ENCODE measurements at regions not wholly inside any gene's neighbourhood (a gene's known extent, or its start where the extent isn't known, plus 50 kb on each side); places are given as distances from the start of the nearest gene placed in this dataset.
"Not testable (repeated sequence)": the region's sequence is repeated elsewhere in the genome, so short reads cannot be mapped to it uniquely, and the experiment has no call there.

DNA sequence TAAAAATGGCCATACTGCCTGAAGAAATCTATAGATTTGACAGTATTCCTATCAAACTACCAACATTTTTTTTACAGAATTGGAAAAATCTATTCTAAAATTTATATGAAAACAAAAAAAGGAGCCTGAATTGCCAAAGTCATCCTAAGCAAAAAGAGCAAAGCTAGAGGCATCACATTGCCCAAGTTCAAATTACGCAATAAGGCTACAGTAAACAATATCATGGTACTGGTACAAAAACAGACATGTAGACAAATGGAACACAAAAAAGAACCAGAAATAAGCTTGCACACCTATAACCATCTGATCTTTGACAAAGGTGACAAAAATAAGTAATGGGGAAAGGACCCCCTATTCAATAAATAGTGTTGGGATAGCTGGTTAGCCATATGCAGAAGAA is 50.2 kb upstream of the THSD7B start:
- H3K27ac ChIP-seq (ENCODE audit: low read length), result no peak overlapping the region
- H3K9me2 ChIP-seq (replicated peaks; ENCODE audit: insufficient read depth, low read length), result no peaks in the 10 kb centered on the region
- no peak for DNase-seq
- no peaks in the 10 kb centered on the region for H3K79me2 ChIP-seq (ENCODE audit: low read length)
- no peaks in the 10 kb centered on the region for H3K27me3 ChIP-seq (ENCODE audit: low read length)
- no peaks in the 10 kb centered on the region for H3K9me3 ChIP-seq (ENCODE audit: low read length)
- H2AFZ ChIP-seq (ENCODE audit: low read length), result no peak overlapping the region
- no peak overlapping the region for H3K4me2 ChIP-seq (ENCODE audit: low read depth, low read length, poor library complexity, severe bottlenecking)
- H3K9ac ChIP-seq (ENCODE audit: low read length), result no peak overlapping the region
- H4K20me1 ChIP-seq (ENCODE audit: insufficient read depth, low read depth, low read length), result no peaks in the 10 kb centered on the region
- H3K4me1 ChIP-seq (ENCODE audit: low read length), result no peaks in the 10 kb centered on the region
- no peak overlapping the region for H3K4me3 ChIP-seq (ENCODE audit: low read length)
- no peaks in the 10 kb centered on the region for H3K36me3 ChIP-seq (ENCODE audit: insufficient read depth, low read length)

DNA sequence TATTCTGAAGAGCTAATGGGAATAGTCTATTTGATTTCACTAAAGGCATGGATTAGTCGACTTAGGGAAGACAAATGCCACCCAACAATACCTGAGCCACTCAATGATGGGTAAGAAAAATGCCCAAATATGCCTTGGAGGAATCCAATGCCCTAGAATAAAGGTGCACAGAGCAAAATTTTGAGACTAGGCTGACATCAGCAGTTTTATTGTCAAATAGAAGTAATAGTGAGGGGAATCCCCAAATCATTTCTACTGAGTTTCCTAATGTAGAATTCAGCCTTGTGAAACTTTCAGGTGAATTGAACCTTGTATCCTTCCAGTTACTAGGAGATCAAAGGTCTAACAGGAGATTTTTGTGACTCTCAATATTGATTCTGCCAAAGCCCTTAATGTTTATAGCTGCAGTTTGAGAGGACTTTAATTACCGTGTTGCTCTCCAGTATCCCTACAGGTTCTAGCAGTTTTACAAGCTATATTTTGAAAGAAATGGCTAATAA is 50.8 kb upstream of the THSD7B start:
- no peak for DNase-seq
- H3K79me2 ChIP-seq (ENCODE audit: low read length), result no peaks in the 10 kb centered on the region
- H3K9ac ChIP-seq (ENCODE audit: low read length), result no peak overlapping the region
- no peak overlapping the region for H3K4me2 ChIP-seq (ENCODE audit: low read depth, low read length, poor library complexity, severe bottlenecking)
- no peaks in the 10 kb centered on the region for H3K36me3 ChIP-seq (ENCODE audit: insufficient read depth, low read length)
- no peak overlapping the region for H3K4me3 ChIP-seq (ENCODE audit: low read length)
- H2AFZ ChIP-seq (ENCODE audit: low read length), result no peak overlapping the region
- H3K27ac ChIP-seq (ENCODE audit: low read length), result no peak overlapping the region
- no peaks in the 10 kb centered on the region for H4K20me1 ChIP-seq (ENCODE audit: insufficient read depth, low read depth, low read length)
- H3K9me3 ChIP-seq (ENCODE audit: low read length), result no peaks in the 10 kb centered on the region
- H3K27me3 ChIP-seq (ENCODE audit: low read length), result no peaks in the 10 kb centered on the region
- H3K9me2 ChIP-seq (replicated peaks; ENCODE audit: insufficient read depth, low read length), result no peaks in the 10 kb centered on the region
- H3K4me1 ChIP-seq (ENCODE audit: low read length), result no peaks in the 10 kb centered on the region

DNA sequence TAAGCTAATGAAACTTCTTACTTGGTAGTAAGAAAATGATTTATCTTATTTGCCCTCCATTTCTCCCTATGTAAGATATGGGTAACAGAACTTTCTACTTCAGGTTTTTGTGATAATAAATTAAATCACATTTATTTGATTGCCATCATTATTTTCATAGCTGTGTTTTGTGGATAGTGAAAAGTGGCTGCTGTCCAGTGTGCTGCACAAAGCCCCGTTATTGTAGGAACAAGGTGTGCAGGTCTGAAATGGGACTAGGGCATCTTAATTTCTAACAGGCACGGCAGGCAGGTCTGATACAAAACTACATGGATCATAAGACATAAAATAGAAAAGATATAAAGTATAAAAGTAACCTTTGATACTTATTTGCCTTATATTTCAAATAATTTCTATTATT is 51.6 kb upstream of the THSD7B start:
- H3K79me2 ChIP-seq (ENCODE audit: low read length), result no peaks in the 10 kb centered on the region
- H2AFZ ChIP-seq (ENCODE audit: low read length), result no peak overlapping the region
- H3K9me3 ChIP-seq (ENCODE audit: low read length), result no peaks in the 10 kb centered on the region
- H4K20me1 ChIP-seq (ENCODE audit: insufficient read depth, low read depth, low read length), result no peaks in the 10 kb centered on the region
- no peak overlapping the region for H3K9ac ChIP-seq (ENCODE audit: low read length)
- no peak overlapping the region for H3K4me3 ChIP-seq (ENCODE audit: low read length)
- no peaks in the 10 kb centered on the region for H3K36me3 ChIP-seq (ENCODE audit: insufficient read depth, low read length)
- H3K9me2 ChIP-seq (replicated peaks; ENCODE audit: insufficient read depth, low read length), result no peaks in the 10 kb centered on the region
- H3K4me1 ChIP-seq (ENCODE audit: low read length), result no peaks in the 10 kb centered on the region
- H3K4me2 ChIP-seq (ENCODE audit: low read depth, low read length, poor library complexity, severe bottlenecking), result no peak overlapping the region
- no peak overlapping the region for H3K27ac ChIP-seq (ENCODE audit: low read length)
- DNase-seq, result no peak
- H3K27me3 ChIP-seq (ENCODE audit: low read length), result no peaks in the 10 kb centered on the region

DNA sequence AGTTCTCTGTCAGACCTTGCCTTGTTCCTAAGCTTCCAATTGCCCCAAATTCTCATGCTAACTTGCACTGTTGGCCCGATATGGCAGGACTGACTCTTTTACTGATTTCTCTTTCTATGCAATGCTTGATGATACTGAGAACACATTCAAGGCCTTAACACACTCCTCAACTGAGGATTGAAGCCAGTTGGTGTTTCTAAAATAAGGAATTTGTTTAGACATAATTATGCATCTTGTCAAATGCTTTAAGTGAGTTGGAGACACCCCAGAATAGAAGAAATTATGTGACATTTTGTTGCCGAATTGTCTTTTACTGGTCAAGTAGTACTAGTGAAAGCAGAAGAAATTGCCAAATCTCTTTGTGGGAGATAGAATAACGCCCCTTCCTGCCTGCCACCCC is 60.0 kb upstream of the THSD7B start:
- Histone ChIP-seq H3K9ac (ENCODE audit: low read length) (no peak overlapping the region), H2AFZ (ENCODE audit: low read length) (no peak overlapping the region), H3K9me3 (ENCODE audit: low read length) (no peaks in the 10 kb centered on the region), H3K27ac (ENCODE audit: low read length) (no peak overlapping the region), H3K79me2 (ENCODE audit: low read length) (no peaks in the 10 kb centered on the region), H3K4me3 (ENCODE audit: low read length) (no peak overlapping the region), H3K9me2 (replicated peaks; ENCODE audit: insufficient read depth, low read length) (no peaks in the 10 kb centered on the region), H3K27me3 (ENCODE audit: low read length) (no peaks in the 10 kb centered on the region), H3K4me1 (ENCODE audit: low read length) (no peaks in the 10 kb centered on the region), H3K36me3 (ENCODE audit: insufficient read depth, low read length) (no peaks in the 10 kb centered on the region), H3K4me2 (ENCODE audit: low read depth, low read length, poor library complexity, severe bottlenecking) (no peak overlapping the region), H4K20me1 (ENCODE audit: insufficient read depth, low read depth, low read length) (no peaks in the 10 kb centered on the region)
- no peak for DNase-seq

DNA sequence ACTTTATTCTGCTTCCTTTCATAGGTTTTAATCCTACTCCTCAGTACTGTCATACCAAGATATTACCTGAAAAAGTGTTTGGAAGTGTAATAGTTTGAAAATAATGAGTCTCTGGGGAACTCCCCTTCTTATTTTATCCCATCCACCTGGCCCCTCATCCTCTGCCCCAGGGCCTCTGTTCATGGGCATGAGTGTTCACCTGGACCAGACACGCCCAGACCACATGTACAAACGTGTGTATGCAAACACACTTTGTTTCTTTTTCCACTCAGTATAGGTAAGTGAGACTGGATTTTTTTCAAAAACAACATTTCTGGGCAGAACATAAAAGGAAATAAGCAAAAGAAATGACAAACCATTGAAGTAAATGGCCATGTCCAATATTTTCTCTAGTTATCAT is 62.1 kb upstream of the THSD7B start:
- H2AFZ ChIP-seq (ENCODE audit: low read length), result no peak overlapping the region
- H3K4me2 ChIP-seq (ENCODE audit: low read depth, low read length, poor library complexity, severe bottlenecking), result no peak overlapping the region
- H3K9me3 ChIP-seq (ENCODE audit: low read length), result no peaks in the 10 kb centered on the region
- H3K9me2 ChIP-seq (replicated peaks; ENCODE audit: insufficient read depth, low read length), result no peaks in the 10 kb centered on the region
- no peak overlapping the region for H3K4me3 ChIP-seq (ENCODE audit: low read length)
- H4K20me1 ChIP-seq (ENCODE audit: insufficient read depth, low read depth, low read length), result no peaks in the 10 kb centered on the region
- H3K4me1 ChIP-seq (ENCODE audit: low read length), result no peaks in the 10 kb centered on the region
- H3K27me3 ChIP-seq (ENCODE audit: low read length), result no peaks in the 10 kb centered on the region
- no peaks in the 10 kb centered on the region for H3K36me3 ChIP-seq (ENCODE audit: insufficient read depth, low read length)
- DNase-seq, result no peak
- no peak overlapping the region for H3K27ac ChIP-seq (ENCODE audit: low read length)
- no peak overlapping the region for H3K9ac ChIP-seq (ENCODE audit: low read length)
- no peaks in the 10 kb centered on the region for H3K79me2 ChIP-seq (ENCODE audit: low read length)

DNA sequence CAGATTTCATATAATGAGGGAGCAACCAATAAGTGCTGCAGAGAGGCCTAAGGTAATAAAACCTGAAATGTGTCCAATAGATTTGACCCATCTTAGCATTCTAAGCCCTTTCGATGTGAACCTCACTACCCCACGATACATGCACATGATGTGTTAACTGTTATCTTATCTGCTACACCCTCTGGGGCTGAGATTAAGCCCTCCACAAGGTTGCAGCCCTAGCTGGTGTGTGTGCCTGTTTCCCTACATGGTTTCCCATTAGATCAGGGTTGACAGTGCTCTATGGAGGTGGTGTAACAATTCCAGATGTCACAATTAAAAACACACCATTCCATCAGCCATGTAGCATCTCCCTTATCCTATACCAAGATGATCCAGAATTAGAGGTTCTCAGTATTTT is 68.9 kb upstream of the THSD7B start:
- no peak for DNase-seq
- Histone ChIP-seq H3K4me1 (ENCODE audit: low read length) (no peaks in the 10 kb centered on the region), H2AFZ (ENCODE audit: low read length) (no peak overlapping the region), H3K9me3 (ENCODE audit: low read length) (no peaks in the 10 kb centered on the region), H3K4me3 (ENCODE audit: low read length) (no peak overlapping the region), H3K79me2 (ENCODE audit: low read length) (no peaks in the 10 kb centered on the region), H3K36me3 (ENCODE audit: insufficient read depth, low read length) (no peaks in the 10 kb centered on the region), H3K9ac (ENCODE audit: low read length) (no peak overlapping the region), H3K27me3 (ENCODE audit: low read length) (no peaks in the 10 kb centered on the region), H3K9me2 (replicated peaks; ENCODE audit: insufficient read depth, low read length) (no peaks in the 10 kb centered on the region), H4K20me1 (ENCODE audit: insufficient read depth, low read depth, low read length) (no peaks in the 10 kb centered on the region), H3K27ac (ENCODE audit: low read length) (no peak overlapping the region), H3K4me2 (ENCODE audit: low read depth, low read length, poor library complexity, severe bottlenecking) (no peak overlapping the region)

DNA sequence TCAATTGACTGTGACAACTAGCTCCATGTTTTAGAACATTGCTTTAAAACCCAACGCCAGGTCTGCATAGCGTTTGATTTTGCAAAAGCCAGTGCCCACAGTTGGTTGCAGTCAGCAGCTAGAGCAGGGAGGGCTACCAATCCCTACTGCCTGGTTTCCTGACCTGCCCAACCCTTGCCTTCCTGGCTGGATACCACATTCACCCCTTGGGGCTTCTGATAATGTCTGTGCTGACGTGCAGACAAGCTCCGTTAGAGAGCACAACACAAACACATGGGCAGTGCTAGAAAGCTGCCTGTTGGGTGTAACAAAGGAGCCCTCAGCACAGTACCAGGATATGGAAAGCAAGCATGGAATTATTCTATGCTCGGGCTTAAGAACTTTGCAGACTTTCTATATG is 71.4 kb upstream of the THSD7B start:
- no peaks in the 10 kb centered on the region for H3K27me3 ChIP-seq (ENCODE audit: low read length)
- no peak overlapping the region for H3K4me2 ChIP-seq (ENCODE audit: low read depth, low read length, poor library complexity, severe bottlenecking)
- no peaks in the 10 kb centered on the region for H3K36me3 ChIP-seq (ENCODE audit: insufficient read depth, low read length)
- no peaks in the 10 kb centered on the region for H3K9me2 ChIP-seq (replicated peaks; ENCODE audit: insufficient read depth, low read length)
- no peak overlapping the region for H2AFZ ChIP-seq (ENCODE audit: low read length)
- no peak overlapping the region for H3K27ac ChIP-seq (ENCODE audit: low read length)
- no peak for DNase-seq
- no peaks in the 10 kb centered on the region for H3K79me2 ChIP-seq (ENCODE audit: low read length)
- no peaks in the 10 kb centered on the region for H3K4me1 ChIP-seq (ENCODE audit: low read length)
- no peaks in the 10 kb centered on the region for H4K20me1 ChIP-seq (ENCODE audit: insufficient read depth, low read depth, low read length)
- H3K9me3 ChIP-seq (ENCODE audit: low read length), result no peaks in the 10 kb centered on the region
- H3K9ac ChIP-seq (ENCODE audit: low read length), result no peak overlapping the region
- no peak overlapping the region for H3K4me3 ChIP-seq (ENCODE audit: low read length)

DNA sequence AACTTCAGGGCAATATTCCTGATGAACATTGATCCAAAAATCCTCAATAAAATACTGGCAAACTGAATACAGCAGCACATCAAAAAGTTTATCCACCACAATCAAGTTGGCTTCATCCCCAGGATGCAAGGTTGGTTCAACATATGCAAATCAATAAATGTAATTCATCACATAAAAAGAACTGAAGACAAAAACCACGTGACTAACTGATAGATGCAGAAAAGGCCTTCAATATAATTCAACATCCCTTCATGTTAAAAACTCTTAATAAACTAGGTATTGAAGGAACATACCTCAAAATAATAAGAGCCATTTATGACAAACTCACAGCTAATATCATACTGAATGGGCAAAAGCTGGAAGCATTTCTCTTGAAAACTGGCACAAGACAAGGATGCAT is 85.3 kb upstream of the THSD7B start:
- not testable (repeated sequence) for H3K4me1 ChIP-seq (ENCODE audit: low read length); H3K9ac ChIP-seq (ENCODE audit: low read length); H3K9me2 ChIP-seq (replicated peaks; ENCODE audit: insufficient read depth, low read length); H4K20me1 ChIP-seq (ENCODE audit: insufficient read depth, low read depth, low read length); H3K27me3 ChIP-seq (ENCODE audit: low read length); H3K27ac ChIP-seq (ENCODE audit: low read length); DNase-seq; H3K36me3 ChIP-seq (ENCODE audit: insufficient read depth, low read length); H3K4me2 ChIP-seq (ENCODE audit: low read depth, low read length, poor library complexity, severe bottlenecking); H2AFZ ChIP-seq (ENCODE audit: low read length); H3K79me2 ChIP-seq (ENCODE audit: low read length); H3K9me3 ChIP-seq (ENCODE audit: low read length); H3K4me3 ChIP-seq (ENCODE audit: low read length)

DNA sequence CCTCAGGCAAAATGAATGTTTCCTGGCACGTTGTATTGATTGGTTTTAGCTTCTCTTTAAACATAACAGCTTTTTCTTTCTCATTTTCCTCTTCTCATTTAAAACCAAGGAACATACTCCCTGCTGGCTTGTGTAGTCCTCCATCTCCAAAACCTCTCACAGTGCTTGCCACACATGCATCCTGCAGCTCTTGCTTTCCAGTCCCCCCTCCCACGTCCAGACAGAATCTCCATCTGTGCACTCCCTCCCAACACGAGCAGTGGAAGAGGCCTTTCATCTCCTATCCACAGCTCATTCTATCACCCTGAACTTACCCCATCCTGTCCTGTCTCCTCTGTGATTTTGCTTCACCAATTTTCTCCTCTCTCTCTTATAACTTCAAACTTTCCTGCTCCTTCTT is 99.6 kb upstream of the THSD7B start:
- Histone ChIP-seq H3K4me2 (ENCODE audit: low read depth, low read length, poor library complexity, severe bottlenecking) (no peak overlapping the region), H3K36me3 (ENCODE audit: insufficient read depth, low read length) (no peaks in the 10 kb centered on the region), H3K27me3 (ENCODE audit: low read length) (no peaks in the 10 kb centered on the region), H3K79me2 (ENCODE audit: low read length) (no peaks in the 10 kb centered on the region), H2AFZ (ENCODE audit: low read length) (no peak overlapping the region), H3K9me3 (ENCODE audit: low read length) (no peaks in the 10 kb centered on the region), H3K4me3 (ENCODE audit: low read length) (no peak overlapping the region), H3K9ac (ENCODE audit: low read length) (no peak overlapping the region), H3K9me2 (replicated peaks; ENCODE audit: insufficient read depth, low read length) (no peaks in the 10 kb centered on the region), H3K4me1 (ENCODE audit: low read length) (no peaks in the 10 kb centered on the region), H3K27ac (ENCODE audit: low read length) (no peak overlapping the region), H4K20me1 (ENCODE audit: insufficient read depth, low read depth, low read length) (no peaks in the 10 kb centered on the region)
- DNase-seq, result no peak
